Tibial nerve (tissue), 3 donors: ENCODE measurements at regions not wholly inside any gene's neighbourhood (a gene's known extent, or its start where the extent isn't known, plus 50 kb on each side); places are given as distances from the start of the nearest gene placed in this dataset.

ENCODE experiments used
- CTCF ChIP-seq, 5 experiments: fragments of 200-600 bp in 3 of 5; fragments of 450-650 bp in 2 of 5; sonication (generic) in 3 of 5; IDR thresholded peaks; one replicate each; pipeline ENCODE4 v1.5.1; 2016 to 2019; ENCODE audit warnings: antibody characterized with exemption in 5 of 5, mild to moderate bottlenecking in 3 of 5, moderate library complexity in 2 of 5
- POLR2A ChIP-seq, 2 donors: fragments of 450-650 bp; IDR thresholded peaks; one replicate each; pipeline ENCODE4 v1.6.1; 2017; ENCODE audit warnings: antibody characterized with exemption in 2 of 2, mild to moderate bottlenecking in 2 of 2, moderate library complexity in 2 of 2

GRCh38 chr6:82088978-82089771 lies 158.4 kb downstream of the IBTK start:
- TF ChIP-seq CTCF (IDR thresholded peaks at IDR 0.05) (no peak), POLR2A (IDR thresholded peaks at IDR 0.05) (no peak)
